Loucy (cell line): ENCODE measurements at regions not wholly inside any gene's neighbourhood (a gene's known extent, or its start where the extent isn't known, plus 50 kb on each side); places are given as distances from the start of the nearest gene placed in this dataset.

Experiments used
- H2AFZ ChIP-seq: fragments of 200-600 bp; sonication (generic); 2 replicates; pipeline ENCODE4 v1.6.0; 2016; ENCODE audit warnings: antibody characterized with exemption, mild to moderate bottlenecking, low read length, moderate library complexity
- H3F3A ChIP-seq: fragments of 200-600 bp; 2 replicates; pipeline ENCODE4 v1.6.0; 2016; ENCODE audit warnings: antibody characterized with exemption, low read depth, mild to moderate bottlenecking
- H3K27me3 ChIP-seq: fragments of 200-600 bp; sonication (generic); 2 replicates; pipeline ENCODE4 v1.6.1; 2014; ENCODE audit warnings: low read length, mild to moderate bottlenecking; ENCODE audit not compliant: insufficient read depth, poor library complexity, severe bottlenecking
- H3K36me3 ChIP-seq: fragments of 200-600 bp; sonication (generic); 2 replicates; pipeline ENCODE4 v1.6.1; 2016; ENCODE audit warnings: low read length; ENCODE audit not compliant: insufficient read depth
- H3K4me1 ChIP-seq: fragments of 200-600 bp; sonication (generic); 2 replicates; pipeline ENCODE4 v1.5.1; 2014; ENCODE audit warnings: low read length, mild to moderate bottlenecking; ENCODE audit not compliant: insufficient read depth, poor library complexity, severe bottlenecking
- H3K4me2 ChIP-seq: fragments of 200-600 bp; sonication (generic); 2 replicates; pipeline ENCODE4 v1.6.0; 2014; ENCODE audit warnings: antibody characterized with exemption, low read length, low read depth, mild to moderate bottlenecking; ENCODE audit not compliant: poor library complexity, severe bottlenecking
- H3K4me3 ChIP-seq: fragments of 200-600 bp; sonication (generic); 2 replicates; pipeline ENCODE4 v1.5.1; 2014; ENCODE audit warnings: low read length, mild to moderate bottlenecking, mixed read lengths; ENCODE audit not compliant: poor library complexity, severe bottlenecking
- H3K79me2 ChIP-seq: fragments of 200-600 bp; sonication (generic); 2 replicates; pipeline ENCODE4 v1.6.1; 2014; ENCODE audit warnings: low read length; ENCODE audit not compliant: insufficient read depth
- H3K9ac ChIP-seq: fragments of 200-600 bp; sonication (generic); 2 replicates; pipeline ENCODE4 v1.6.0; 2014; ENCODE audit warnings: mild to moderate bottlenecking, low read depth, low read length, moderate library complexity; ENCODE audit not compliant: poor library complexity, severe bottlenecking
- H3K9me2 ChIP-seq: fragments of 200-600 bp; sonication (generic); replicated peaks from 2 replicates; pipeline ENCODE4 v1.6.1; 2016; ENCODE audit warnings: low read depth, low read length, mixed read lengths
- H3K9me3 ChIP-seq: fragments of 200-600 bp; sonication (generic); 2 replicates; pipeline ENCODE4 v1.6.1; 2014; ENCODE audit warnings: mild to moderate bottlenecking, antibody characterized with exemption, low read length, low read depth; ENCODE audit not compliant: insufficient read depth
- H4K20me1 ChIP-seq: fragments of 200-600 bp; sonication (generic); 2 replicates; pipeline ENCODE4 v1.6.0; 2014; ENCODE audit warnings: antibody characterized with exemption, low read length, mild to moderate bottlenecking; ENCODE audit not compliant: insufficient read depth, poor library complexity, severe bottlenecking
- CTCF ChIP-seq: fragments of 200-600 bp; sonication (generic); conservative IDR thresholded peaks from 2 replicates; pipeline ENCODE4 v1.5.1; 2014; ENCODE audit warnings: mild to moderate bottlenecking, antibody characterized with exemption, low read length
- EZH2phosphoT487 ChIP-seq: fragments of 200-600 bp; IDR thresholded peaks from 2 replicates; pipeline ENCODE4 v1.6.1; 2018; ENCODE audit warnings: antibody characterized with exemption, mild to moderate bottlenecking, moderate library complexity, borderline replicate concordance

GRCh38 chr7:15000157-15000556, 97.6 kb upstream of the DGKB start:
- Histone ChIP-seq H3K4me3 (no peak overlapping the region), H3K27me3 (no peaks in the 10 kb centered on the region), H4K20me1 (no peaks in the 10 kb centered on the region), H3F3A (no peaks in the 10 kb centered on the region), H3K36me3 (no peaks in the 10 kb centered on the region), H3K79me2 (no peaks in the 10 kb centered on the region), H3K4me1 (peaks cover 3% of the 10 kb centered on the region), H3K9ac (no peak overlapping the region), H2AFZ (0 out of 2 replicates have a peak overlapping the region, but pooled peaks have one; percentile 38), H3K9me3 (no peaks in the 10 kb centered on the region), H3K9me2 (no peaks in the 10 kb centered on the region), H3K4me2 (no peak overlapping the region)
- TF ChIP-seq CTCF (no peak), EZH2phosphoT487 (no peak)

GRCh38 chr7:14999331-14999730, 96.8 kb upstream of the DGKB start:
- Histone ChIP-seq H3K4me2 (no peak overlapping the region), H3K79me2 (no peaks in the 10 kb centered on the region), H3K27me3 (no peaks in the 10 kb centered on the region), H4K20me1 (no peaks in the 10 kb centered on the region), H3K4me3 (no peak overlapping the region), H3K9me2 (no peaks in the 10 kb centered on the region), H3K9ac (no peak overlapping the region), H2AFZ (peak overlapping the region; percentile 38; the same call in 1 of the 2 replicates), H3K36me3 (no peaks in the 10 kb centered on the region), H3K9me3 (no peaks in the 10 kb centered on the region), H3K4me1 (peaks cover 3% of the 10 kb centered on the region), H3F3A (no peaks in the 10 kb centered on the region)
- TF ChIP-seq CTCF, result no peak
- TF ChIP-seq EZH2phosphoT487, result no peak

GRCh38 chr7:14995774-14996173, 93.2 kb upstream of the DGKB start:
- TF ChIP-seq EZH2phosphoT487 (no peak), CTCF (no peak)

More at GRCh38 chr7:14995774-14996173, 93.2 kb upstream of the DGKB start:
- H3K79me2 ChIP-seq, result no peaks in the 10 kb centered on the region
- H3K9me3 ChIP-seq, result no peaks in the 10 kb centered on the region
- peaks cover 3% of the 10 kb centered on the region for H3K4me1 ChIP-seq
- H3K27me3 ChIP-seq, result no peaks in the 10 kb centered on the region
- H3K4me3 ChIP-seq, result no peak overlapping the region
- H3K9ac ChIP-seq, result no peak overlapping the region
- H3K4me2 ChIP-seq, result no peak overlapping the region
- no peaks in the 10 kb centered on the region for H3F3A ChIP-seq
- H3K36me3 ChIP-seq, result no peaks in the 10 kb centered on the region
- H3K9me2 ChIP-seq, result 0 out of 2 replicates have a peak, but pooled peaks cover 3% of the 10 kb centered on the region
- no peak overlapping the region for H2AFZ ChIP-seq
- no peaks in the 10 kb centered on the region for H4K20me1 ChIP-seq
